Stimulated activated CD8-positive, alpha-beta memory T cell treated with anti-CD3 and anti-CD28 coated beads, Interleukin-15, amount 100 ng/mL, for 24 hours (primary cell): ENCODE measurements at regions not wholly inside any gene's neighbourhood (a gene's known extent, or its start where the extent isn't known, plus 50 kb on each side); places are given as distances from the start of the nearest gene placed in this dataset.
"Not testable (repeated sequence)": the region's sequence is repeated elsewhere in the genome, so short reads cannot be mapped to it uniquely, and the experiment has no call there.

Source experiments
- DNase-seq: peaks from one replicate; pipeline ENCODE4 v3.0.0-alpha.2; 2020; ENCODE audit warnings: low read depth

- DNase-seq, result no peak
These were observed 228.6 kb downstream of the ZNF621 start for GRCh38 chr3:40753291-40753770.

DNA sequence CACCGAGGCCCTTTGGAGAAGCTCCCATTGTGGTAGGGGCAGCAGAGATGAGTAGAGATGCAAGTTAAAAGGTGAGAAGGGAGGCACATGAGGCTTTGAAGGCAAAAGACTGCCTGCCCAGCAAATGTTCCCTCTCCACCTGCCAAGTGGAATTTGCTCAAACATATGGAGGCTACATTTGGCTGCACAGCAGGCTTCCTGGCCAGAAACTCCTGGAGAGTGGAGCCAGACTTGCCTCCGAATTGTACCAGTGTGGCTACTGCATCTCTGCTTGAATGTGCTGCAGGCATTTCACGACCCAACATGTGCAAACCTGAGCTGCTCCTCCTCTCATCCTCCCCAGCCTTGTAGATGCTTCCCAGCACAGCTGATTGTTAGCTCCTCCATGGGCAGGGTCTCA lies 229.2 kb downstream of the ZNF621 start:
- no peak for DNase-seq

GRCh38 chr3:40754994-40755393 lies 230.2 kb downstream of the ZNF621 start:
- DNase-seq, result no peak

DNA sequence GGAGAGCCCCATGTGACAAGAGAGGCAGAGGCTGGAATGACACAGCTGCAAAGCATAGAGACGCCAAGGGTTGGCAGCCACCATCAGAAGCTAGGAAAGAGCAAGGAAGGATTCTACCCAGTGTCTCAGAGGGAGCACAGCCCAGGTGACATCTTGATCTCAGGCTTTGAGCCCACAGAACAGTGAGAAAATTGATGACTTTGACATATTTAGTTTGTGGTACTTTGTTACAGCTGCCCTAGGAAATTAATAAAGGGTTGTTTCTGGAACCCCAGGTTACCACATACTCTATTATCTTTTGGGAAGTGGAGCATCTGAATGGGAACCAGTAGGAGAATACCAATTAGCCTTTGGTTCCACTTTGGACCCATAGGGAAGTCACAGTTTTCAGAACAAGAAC lies 231.7 kb downstream of the ZNF621 start:
- no peak for DNase-seq

GRCh38 chr3:40762771-40763170 lies 238.0 kb downstream of the ZNF621 start:
- DNase-seq, result not testable (repeated sequence)

DNA sequence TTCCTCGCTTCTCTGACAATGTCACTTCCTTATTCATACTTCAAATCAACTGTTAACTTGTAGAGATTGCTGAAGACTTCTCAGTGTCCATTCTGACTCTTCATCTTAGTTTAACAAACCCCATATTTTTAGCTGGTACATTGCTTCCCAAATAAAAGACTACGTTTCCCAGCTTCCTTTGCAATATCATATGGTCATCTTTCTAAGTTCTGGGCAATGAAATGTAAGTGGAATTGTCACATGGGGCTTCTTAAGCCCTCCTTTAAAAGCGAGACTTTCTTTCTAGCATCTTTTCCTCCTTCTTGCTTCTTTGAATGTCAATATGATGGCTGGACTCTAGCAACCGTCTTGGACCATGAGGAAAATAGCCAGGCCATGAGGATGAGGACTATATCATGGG lies 239.0 kb downstream of the ZNF621 start:
- DNase-seq, result no peak

GRCh38 chr3:40764747-40765146 lies 240.0 kb downstream of the ZNF621 start:
- DNase-seq, result no peak

DNA sequence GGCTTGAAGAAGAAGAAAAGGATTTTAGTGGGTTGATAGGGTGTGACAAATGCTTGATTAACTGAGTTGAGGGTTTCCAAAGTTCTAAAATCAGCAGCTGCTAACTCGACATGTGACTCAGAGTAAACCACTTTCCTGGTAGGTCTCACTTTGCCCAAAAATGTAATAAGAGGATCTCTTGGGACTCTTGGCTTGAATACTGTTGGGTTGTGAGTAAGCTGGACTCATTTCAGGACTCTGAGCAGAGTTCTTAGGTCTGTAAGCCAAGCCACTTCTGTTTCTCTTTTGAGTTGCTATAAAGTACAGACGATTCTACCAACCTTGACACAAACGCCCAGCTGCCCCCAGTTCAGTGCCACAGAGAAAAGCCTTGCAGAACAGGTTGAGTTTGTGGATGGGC lies 241.1 kb downstream of the ZNF621 start:
- DNase-seq, result no peak

DNA sequence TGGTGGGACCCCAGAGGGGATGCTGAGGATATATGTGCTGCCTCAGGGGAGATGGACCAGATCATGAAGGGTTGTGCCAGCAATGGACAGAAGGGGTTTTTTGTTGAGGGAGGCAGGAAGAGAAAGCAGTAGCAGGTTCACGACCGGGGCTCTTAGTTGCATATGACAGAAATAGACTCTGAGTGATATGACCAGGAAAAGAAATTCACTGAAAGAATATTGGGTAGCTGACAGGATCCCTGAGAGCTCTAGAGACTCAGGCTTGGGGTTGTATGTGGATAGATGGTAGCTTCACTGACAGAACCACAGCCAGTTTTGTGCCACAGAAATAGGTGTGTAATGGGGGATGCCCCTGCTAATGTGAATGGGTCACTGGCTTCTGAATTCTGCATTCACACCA lies 241.6 kb downstream of the ZNF621 start:
- no peak for DNase-seq

DNA sequence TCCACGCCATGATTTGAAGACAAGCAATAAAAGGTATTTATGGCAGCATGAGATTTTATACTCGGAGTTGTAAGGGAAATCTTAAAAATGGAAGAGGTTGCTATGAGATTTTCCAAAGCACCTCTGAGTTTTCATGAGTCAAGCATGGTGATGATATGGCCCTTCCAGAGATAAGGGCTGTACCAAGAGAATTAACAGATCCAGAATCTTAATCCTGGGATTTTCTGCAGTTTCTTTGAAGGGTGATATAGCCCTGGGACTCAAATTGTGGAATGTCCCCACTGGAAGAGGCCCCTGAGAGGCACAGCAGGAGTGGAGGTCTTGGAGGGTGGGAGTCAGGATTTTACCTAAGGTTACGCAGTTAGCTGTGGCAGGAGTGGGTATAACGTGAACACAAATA lies 243.3 kb downstream of the ZNF621 start:
- DNase-seq, result no peak

GRCh38 chr3:40768536-40768935 lies 243.8 kb downstream of the ZNF621 start:
- DNase-seq, result no peak

DNA sequence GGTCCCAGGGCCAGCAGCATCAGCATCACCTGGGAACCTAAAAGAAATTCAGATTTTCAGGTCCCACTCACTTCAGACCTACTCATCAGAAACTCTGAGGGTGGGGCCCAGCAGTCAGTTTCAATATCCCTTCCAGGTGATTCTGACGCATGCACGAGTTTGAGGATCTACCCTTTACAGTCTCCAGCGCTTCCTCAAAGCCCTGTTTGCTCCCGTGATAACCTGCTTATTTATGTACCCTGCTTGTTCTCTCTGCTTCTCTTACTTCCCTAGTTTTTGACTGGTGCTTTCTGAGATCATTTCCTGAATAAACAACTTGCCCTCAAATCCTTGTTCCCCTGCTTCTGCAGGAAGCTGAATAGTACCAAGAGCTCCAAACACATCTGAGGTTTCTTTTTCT lies 245.3 kb downstream of the ZNF621 start:
- no peak for DNase-seq

- DNase-seq, result no peak
These were observed 246.4 kb downstream of the ZNF621 start for GRCh38 chr3:40771112-40771511.

GRCh38 chr3:40779039-40779438 lies 254.3 kb downstream of the ZNF621 start:
- DNase-seq, result no peak

DNA sequence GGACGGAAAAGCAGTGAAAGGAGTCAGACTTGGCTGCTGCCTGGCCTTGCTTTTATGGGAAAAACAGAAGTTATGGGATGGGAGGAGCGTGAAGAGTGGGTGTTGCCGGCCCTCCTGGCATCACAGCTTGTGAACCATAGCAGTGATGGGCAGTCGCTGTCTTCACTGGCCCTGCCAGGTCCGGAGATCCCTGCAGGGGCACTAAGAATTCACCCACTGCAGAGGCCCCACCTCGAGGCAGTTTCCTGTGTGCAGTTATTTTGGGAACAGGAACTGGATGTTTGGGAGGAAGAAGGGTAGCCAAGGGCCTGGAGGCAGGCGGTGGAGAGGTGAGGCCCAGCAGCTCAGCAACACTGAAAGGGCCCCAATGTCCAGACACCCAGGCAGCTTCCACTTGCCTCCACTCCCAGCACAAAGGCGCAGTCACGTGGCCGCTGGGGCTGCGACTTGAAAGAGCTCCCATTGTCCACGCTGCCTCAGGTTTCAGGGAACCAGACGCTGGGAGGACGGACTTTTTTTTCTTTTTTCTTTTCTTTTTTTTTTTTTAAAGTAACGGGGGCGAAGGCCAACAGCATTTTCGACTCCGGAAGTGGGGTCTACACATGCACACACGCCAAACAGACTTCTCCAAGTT lies 255.6 kb downstream of the ZNF621 start:
- DNase-seq, result no peak

DNA sequence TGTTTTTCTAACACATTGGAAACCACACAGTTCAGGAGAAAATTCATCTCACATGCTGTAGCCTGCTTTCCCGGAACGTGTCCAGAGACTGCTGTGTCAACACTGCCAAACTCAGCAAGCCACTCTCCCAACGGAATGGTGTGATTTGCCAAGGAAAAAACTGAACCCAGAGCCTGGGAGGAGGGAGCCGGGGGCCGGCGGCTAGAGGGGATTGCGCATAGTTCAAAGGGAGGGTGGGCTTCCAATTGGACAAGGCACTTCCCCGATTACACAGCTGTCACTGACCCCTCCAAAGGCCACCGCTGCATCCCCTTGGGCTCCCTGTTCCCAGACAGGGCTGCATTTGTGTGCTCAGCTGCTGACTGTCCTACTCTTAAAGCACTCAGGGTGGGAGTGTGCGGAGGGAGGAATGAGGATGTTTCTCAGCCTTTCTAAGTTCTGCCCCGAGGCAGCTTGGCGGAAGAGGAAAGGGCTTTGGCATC lies 256.2 kb downstream of the ZNF621 start:
- DNase-seq, result no peak

DNA sequence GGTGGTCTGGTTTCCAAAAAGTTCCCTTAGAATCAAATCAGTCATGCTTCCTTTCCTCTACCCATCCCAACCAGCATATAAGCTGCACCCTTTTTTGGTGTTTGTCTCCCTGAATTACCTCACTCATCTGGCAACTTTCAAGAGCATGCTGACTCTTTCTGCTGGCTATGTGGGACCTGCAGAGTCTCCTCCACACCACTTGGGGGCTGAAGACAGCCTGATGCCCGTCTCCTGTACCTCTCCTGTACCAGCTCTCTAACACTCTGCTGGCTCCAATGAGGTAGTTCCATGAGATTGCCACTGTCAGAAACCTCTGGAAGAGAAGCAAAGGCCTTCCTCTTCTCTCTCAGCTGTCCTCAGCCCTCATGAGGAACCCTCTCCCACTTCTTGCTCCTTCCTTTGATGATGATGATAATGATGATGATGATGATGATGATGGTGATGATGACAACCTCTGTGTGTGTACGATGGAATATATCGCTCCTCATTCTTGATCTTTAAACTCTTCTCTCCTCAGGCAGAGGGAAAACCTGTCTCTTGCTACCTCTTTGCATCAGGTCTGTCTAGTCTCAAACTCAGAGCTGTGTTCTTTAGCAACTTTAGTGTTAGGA lies 257.5 kb downstream of the ZNF621 start:
- DNase-seq, result no peak

GRCh38 chr3:40790746-40791145 lies 266.0 kb downstream of the ZNF621 start:
- no peak for DNase-seq

DNA sequence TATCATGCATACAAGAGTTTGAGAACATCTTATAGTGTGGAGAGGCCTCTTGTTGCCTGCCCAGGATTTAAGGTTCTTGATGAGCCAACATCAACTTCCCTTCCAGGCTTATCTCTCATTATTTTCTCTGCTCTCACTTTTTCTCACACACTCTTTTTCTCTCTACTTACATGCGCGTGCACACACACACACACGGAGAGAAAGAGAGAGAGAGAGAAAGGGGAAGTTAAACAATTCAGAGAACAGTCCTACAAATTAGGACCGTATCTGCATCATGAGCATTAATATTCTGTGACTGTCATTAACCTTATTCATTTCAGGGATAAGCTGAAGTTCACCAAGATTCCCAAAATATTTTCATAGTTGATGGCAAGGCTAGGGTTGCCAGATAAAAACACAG lies 269.0 kb downstream of the ZNF621 start:
- no peak for DNase-seq

- no peak for DNase-seq
These were observed 275.6 kb downstream of the ZNF621 start for GRCh38 chr3:40800343-40800742.

GRCh38 chr3:40801284-40801741 lies 276.6 kb downstream of the ZNF621 start:
- no peak for DNase-seq

DNA sequence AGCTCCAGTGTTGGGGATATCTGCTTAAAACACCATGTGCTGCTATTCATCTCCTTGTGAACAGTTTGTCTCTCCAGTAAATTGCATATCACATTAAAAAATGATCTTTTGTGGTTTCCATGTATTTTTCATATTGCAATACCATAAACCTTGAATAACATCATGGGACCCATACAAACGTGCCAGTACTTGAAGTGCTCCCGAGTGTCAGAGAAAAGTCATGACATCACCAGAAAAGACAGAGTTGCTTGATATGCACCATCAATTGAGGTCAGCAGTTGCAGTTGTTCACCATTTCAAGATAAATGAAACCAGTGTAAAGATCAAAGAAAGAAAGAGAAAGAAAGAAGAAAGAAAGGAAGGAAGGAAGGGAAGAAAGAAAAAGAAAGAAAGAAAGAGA lies 278.6 kb downstream of the ZNF621 start:
- DNase-seq, result no peak

- DNase-seq, result no peak
These were observed 280.7 kb downstream of the ZNF621 start for GRCh38 chr3:40805456-40805855.

DNA sequence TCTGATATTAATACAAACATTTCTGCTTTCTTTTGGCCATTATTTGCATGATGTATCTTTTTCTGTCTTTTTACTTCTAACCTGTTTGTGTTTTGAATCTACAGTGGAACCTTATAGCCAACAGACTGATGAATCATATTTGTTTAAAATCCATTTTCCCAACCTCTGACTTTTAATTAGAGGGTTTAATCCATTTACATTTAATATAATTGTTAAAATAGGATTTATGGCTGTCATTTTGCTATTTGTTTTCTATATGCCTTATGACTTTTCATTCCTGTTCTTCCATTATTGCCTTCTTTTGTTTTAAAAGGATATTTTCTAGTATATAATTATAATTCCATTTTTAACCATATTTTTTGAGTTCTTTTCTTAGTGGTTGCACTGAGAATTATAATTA lies 286.1 kb downstream of the ZNF621 start:
- DNase-seq, result no peak
